Tibial nerve (tissue), 4 donors: ENCODE measurements at regions not wholly inside any gene's neighbourhood (a gene's known extent, or its start where the extent isn't known, plus 50 kb on each side); places are given as distances from the start of the nearest gene placed in this dataset.

Experiments
- EP300 ChIP-seq, 2 donors: sonication (generic); formaldehyde crosslinking; IDR thresholded peaks; one replicate each; pipeline ENCODE4 v1.6.1; 2017; ENCODE audit warnings: antibody characterized with exemption in 2 of 2, mild to moderate bottlenecking in 1 of 2
- POLR2A ChIP-seq, 2 donors: fragments of 450-650 bp; IDR thresholded peaks; one replicate each; pipeline ENCODE4 v1.6.1; 2017; ENCODE audit warnings: antibody characterized with exemption in 2 of 2, mild to moderate bottlenecking in 2 of 2, moderate library complexity in 2 of 2
- TF ChIP-seq, protein P1 (sequence below), 5 experiments: fragments of 200-600 bp in 3 of 5; fragments of 450-650 bp in 2 of 5; sonication (generic) in 3 of 5; IDR thresholded peaks; one replicate each; pipeline ENCODE4 v1.5.1; 2016 to 2019; ENCODE audit warnings: antibody characterized with exemption in 5 of 5, mild to moderate bottlenecking in 3 of 5, moderate library complexity in 2 of 5

DNA sequence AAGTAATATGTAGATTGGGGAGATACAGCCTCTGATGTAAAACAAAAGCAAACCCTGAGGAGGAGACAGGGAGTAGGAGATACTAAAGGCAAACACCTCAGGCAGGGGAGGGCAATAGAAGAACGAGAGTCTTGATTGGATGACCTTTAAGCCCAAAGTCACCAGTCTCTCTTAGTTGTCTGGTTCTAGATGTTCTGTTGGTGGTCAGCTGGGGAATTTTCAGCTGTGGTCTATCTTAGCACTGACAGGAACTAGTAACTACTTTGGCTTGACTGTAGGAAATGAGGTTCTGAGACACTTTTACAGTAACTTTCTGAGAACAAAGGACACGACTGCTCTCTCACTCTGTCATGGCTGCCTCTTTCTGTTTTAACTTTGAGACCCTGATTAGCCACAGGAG is 290.7 kb upstream of the MIR17HG start:
- no peak for TF ChIP-seq POLR2A (IDR thresholded peaks at IDR 0.05)
- TF ChIP-seq, protein P1, sequence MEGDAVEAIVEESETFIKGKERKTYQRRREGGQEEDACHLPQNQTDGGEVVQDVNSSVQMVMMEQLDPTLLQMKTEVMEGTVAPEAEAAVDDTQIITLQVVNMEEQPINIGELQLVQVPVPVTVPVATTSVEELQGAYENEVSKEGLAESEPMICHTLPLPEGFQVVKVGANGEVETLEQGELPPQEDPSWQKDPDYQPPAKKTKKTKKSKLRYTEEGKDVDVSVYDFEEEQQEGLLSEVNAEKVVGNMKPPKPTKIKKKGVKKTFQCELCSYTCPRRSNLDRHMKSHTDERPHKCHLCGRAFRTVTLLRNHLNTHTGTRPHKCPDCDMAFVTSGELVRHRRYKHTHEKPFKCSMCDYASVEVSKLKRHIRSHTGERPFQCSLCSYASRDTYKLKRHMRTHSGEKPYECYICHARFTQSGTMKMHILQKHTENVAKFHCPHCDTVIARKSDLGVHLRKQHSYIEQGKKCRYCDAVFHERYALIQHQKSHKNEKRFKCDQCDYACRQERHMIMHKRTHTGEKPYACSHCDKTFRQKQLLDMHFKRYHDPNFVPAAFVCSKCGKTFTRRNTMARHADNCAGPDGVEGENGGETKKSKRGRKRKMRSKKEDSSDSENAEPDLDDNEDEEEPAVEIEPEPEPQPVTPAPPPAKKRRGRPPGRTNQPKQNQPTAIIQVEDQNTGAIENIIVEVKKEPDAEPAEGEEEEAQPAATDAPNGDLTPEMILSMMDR (IDR thresholded peaks at IDR 0.05): no peak
- no peak for TF ChIP-seq EP300 (IDR thresholded peaks at IDR 0.05)
